OCI-LY3 (cell line): ENCODE measurements at regions not wholly inside any gene's neighbourhood (a gene's known extent, or its start where the extent isn't known, plus 50 kb on each side); places are given as distances from the start of the nearest gene placed in this dataset.

Experiments used
- H2AFZ ChIP-seq: fragments of 200-600, 300-600 bp; shearing (Covaris generic); 2 replicates; pipeline ENCODE4 v1.6.0; 2014; ENCODE audit warnings: antibody characterized with exemption, low read depth, low read length
- H3K27ac ChIP-seq: fragments of 200-600, 300-600 bp; sonication (generic); 2 replicates; pipeline ENCODE4 v1.5.1; 2014; ENCODE audit warnings: mild to moderate bottlenecking, low read length, moderate library complexity, mixed read lengths
- H3K27me3 ChIP-seq: fragments of 200-600, 300-600 bp; sonication (generic); 2 replicates; pipeline ENCODE4 v1.6.1; 2014; ENCODE audit warnings: low read depth, low read length, mixed read lengths
- H3K36me3 ChIP-seq: fragments of 200-600, 300-600 bp; sonication (generic); replicated peaks from 2 replicates; pipeline ENCODE3; 2014; ENCODE audit warnings: low read depth, low read length, mixed read lengths
- H3K4me1 ChIP-seq: fragments of 300-600, 200-600 bp; sonication (generic); 2 replicates; pipeline ENCODE4 v1.6.1; 2014; ENCODE audit warnings: low read length, mixed read lengths
- H3K4me2 ChIP-seq: fragments of 200-600, 300-600 bp; sonication (generic); 2 replicates; pipeline ENCODE4 v1.6.1; 2014; ENCODE audit warnings: low read length, mixed read lengths
- H3K4me3 ChIP-seq: fragments of 300-600, 200-600 bp; sonication (generic); 2 replicates; pipeline ENCODE4 v1.5.1; 2014; ENCODE audit warnings: antibody characterized with exemption, mild to moderate bottlenecking, low read length, moderate library complexity
- H3K79me2 ChIP-seq: fragments of 300-600, 200-600 bp; shearing (Covaris generic); 2 replicates; pipeline ENCODE4 v1.6.1; 2014; ENCODE audit warnings: mild to moderate bottlenecking, low read length, mixed read lengths
- H3K9ac ChIP-seq: fragments of 300-600, 200-600 bp; shearing (Covaris generic); 2 replicates; pipeline ENCODE4 v1.6.0; 2014; ENCODE audit warnings: mild to moderate bottlenecking, low read length, moderate library complexity
- H3K9me3 ChIP-seq: fragments of 200-600, 300-600 bp; shearing (Covaris generic); 2 replicates; pipeline ENCODE4 v1.6.1; 2014; ENCODE audit warnings: low read length, mixed read lengths; ENCODE audit not compliant: insufficient read depth
- H4K20me1 ChIP-seq: fragments of 200-600, 300-600 bp; sonication (generic); 2 replicates; pipeline ENCODE4 v1.6.1; 2016; ENCODE audit warnings: low read length, mixed read lengths; ENCODE audit not compliant: insufficient read depth
- CTCF ChIP-seq: fragments of 200-600, 300-600 bp; sonication (generic); IDR thresholded peaks from 2 replicates; pipeline ENCODE4 v1.5.1; 2014; ENCODE audit warnings: antibody characterized with exemption, low read length, low read depth
- EZH2phosphoT487 ChIP-seq: fragments of 200-600 bp; shearing (Covaris generic); IDR thresholded peaks from 2 replicates; pipeline ENCODE4 v1.6.1; 2018; ENCODE audit warnings: antibody characterized with exemption, mixed run types, low read depth

GRCh38 chr4:72860766-72861165 is 208.8 kb downstream of the COX18 start:
- TF ChIP-seq EZH2phosphoT487, result no peak
- TF ChIP-seq CTCF, result no peak
- peaks cover 11% of the 10 kb centered on the region for H3K4me1 ChIP-seq

GRCh38 chr4:72858328-72858727 is 211.2 kb downstream of the COX18 start:
- Histone ChIP-seq H3K4me3 (no peak overlapping the region; the same call in 1 of the 2 replicates), H4K20me1 (no peaks in the 10 kb centered on the region)
- TF ChIP-seq CTCF (no peak), EZH2phosphoT487 (no peak)

More at GRCh38 chr4:72860766-72861165, 208.8 kb downstream of the COX18 start:
- Histone ChIP-seq H3K4me3 (no peak overlapping the region), H3K79me2 (no peaks in the 10 kb centered on the region), H3K9me3 (no peaks in the 10 kb centered on the region), H3K36me3 (no peaks in the 10 kb centered on the region), H2AFZ (no peak overlapping the region), H3K9ac (no peak overlapping the region), H3K27me3 (no peaks in the 10 kb centered on the region), H3K27ac (no peak overlapping the region), H4K20me1 (no peaks in the 10 kb centered on the region), H3K4me2 (no peak overlapping the region)

GRCh38 chr4:72857787-72858186 is 211.7 kb downstream of the COX18 start:
- Histone ChIP-seq H3K4me1 (peaks cover 11% of the 10 kb centered on the region), H3K4me2 (no peak overlapping the region), H3K9me3 (no peaks in the 10 kb centered on the region), H3K36me3 (no peaks in the 10 kb centered on the region), H2AFZ (no peak overlapping the region), H3K27me3 (no peaks in the 10 kb centered on the region), H4K20me1 (no peaks in the 10 kb centered on the region), H3K9ac (no peak overlapping the region), H3K27ac (no peak overlapping the region), H3K79me2 (no peaks in the 10 kb centered on the region), H3K4me3 (no peak overlapping the region)
- no peak for TF ChIP-seq EZH2phosphoT487
- no peak for TF ChIP-seq CTCF

More at GRCh38 chr4:72858328-72858727, 211.2 kb downstream of the COX18 start:
- Histone ChIP-seq H3K27ac (no peak overlapping the region), H3K79me2 (no peaks in the 10 kb centered on the region), H3K9ac (no peak overlapping the region), H3K4me2 (peak overlapping the region; percentile 47), H3K27me3 (no peaks in the 10 kb centered on the region), H3K9me3 (no peaks in the 10 kb centered on the region), H2AFZ (no peak overlapping the region), H3K36me3 (no peaks in the 10 kb centered on the region), H3K4me1 (peaks cover 11% of the 10 kb centered on the region)

DNA sequence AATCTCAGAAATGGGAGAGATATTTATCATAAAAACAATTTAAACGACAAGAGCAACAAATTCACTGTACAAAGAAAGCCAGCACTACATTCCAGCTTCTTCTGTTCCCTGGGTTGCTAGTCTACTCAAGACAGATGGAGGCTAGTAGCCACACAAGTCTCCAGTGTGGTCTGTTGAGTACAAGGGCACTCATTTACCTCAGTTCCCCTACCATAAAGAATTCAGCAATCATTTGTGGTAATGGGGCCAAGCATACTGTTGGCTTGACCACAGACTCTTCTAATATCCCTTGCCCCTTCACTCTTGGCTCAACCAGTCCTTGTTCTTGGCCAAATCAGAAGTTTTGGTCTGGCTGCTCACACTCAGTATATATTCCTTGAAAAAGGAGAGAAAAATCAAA is 212.3 kb downstream of the COX18 start:
- no peak overlapping the region for H3K27ac ChIP-seq
- no peak overlapping the region for H3K9ac ChIP-seq
- no peak overlapping the region for H3K4me2 ChIP-seq
- no peaks in the 10 kb centered on the region for H3K27me3 ChIP-seq
- H4K20me1 ChIP-seq, result no peaks in the 10 kb centered on the region
- no peaks in the 10 kb centered on the region for H3K36me3 ChIP-seq
- H3K79me2 ChIP-seq, result no peaks in the 10 kb centered on the region
- H3K4me1 ChIP-seq, result peaks cover 11% of the 10 kb centered on the region
- no peak overlapping the region for H2AFZ ChIP-seq
- TF ChIP-seq EZH2phosphoT487 (no peak), CTCF (no peak)
- H3K4me3 ChIP-seq, result no peak overlapping the region
- H3K9me3 ChIP-seq, result no peaks in the 10 kb centered on the region
